GM12878 (cell line): ENCODE measurements at regions not wholly inside any gene's neighbourhood (a gene's known extent, or its start where the extent isn't known, plus 50 kb on each side); places are given as distances from the start of the nearest gene placed in this dataset.

Experiments
- EP300 ChIP-seq, 2 experiments: fragments of 150-350 bp in 1 of 2; IDR thresholded peaks; 2 replicates each; pipeline ENCODE4 v1.6.1; 2011 to 2012; ENCODE audit warnings: low read depth in 2 of 2, low read length in 2 of 2, borderline replicate concordance in 1 of 2, improper control_type of control experiment in 1 of 2, inconsistent platforms in 1 of 2; ENCODE audit not compliant: control insufficient read depth in 1 of 2
- EZH2 ChIP-seq: IDR thresholded peaks from 2 replicates; pipeline ENCODE4 v1.6.1; 2012; ENCODE audit warnings: low read depth, mild to moderate bottlenecking, control low read depth, inconsistent platforms, low read length, borderline replicate concordance; ENCODE audit not compliant: control insufficient read depth
- MYB ChIP-seq: fragments of 150-350 bp; IDR thresholded peaks from 2 replicates; pipeline ENCODE4 v1.6.1; 2014; ENCODE audit warnings: mild to moderate bottlenecking, low read depth, low read length, borderline replicate concordance
- POLR2A ChIP-seq: IDR thresholded peaks from 2 replicates; pipeline ENCODE4 v1.6.1; 2011; ENCODE audit warnings: low read depth, mild to moderate bottlenecking, low read length
- POLR2AphosphoS5 ChIP-seq: IDR thresholded peaks from 2 replicates; pipeline ENCODE4 v1.6.1; 2011; ENCODE audit warnings: mild to moderate bottlenecking, low read length, inconsistent platforms
- ZSCAN29 ChIP-seq: fragments of 450-650 bp; IDR thresholded peaks from 2 replicates; pipeline ENCODE4 v1.6.1; 2017; ENCODE audit warnings: mild to moderate bottlenecking, moderate library complexity
- TF ChIP-seq, protein P1 (sequence below), 3 experiments: IDR thresholded peaks in 2 of 3; conservative IDR thresholded peaks in 1 of 3; 2 replicates each; pipeline ENCODE4 v1.5.1; 2011; ENCODE audit warnings: low read depth in 3 of 3, low read length in 3 of 3, mild to moderate bottlenecking in 3 of 3, control low read depth in 2 of 3, moderate library complexity in 2 of 3, inconsistent platforms in 1 of 3, mixed read lengths in 1 of 3; ENCODE audit not compliant: control insufficient read depth in 2 of 3, insufficient read depth in 1 of 3; ENCODE audit errors: extremely low read depth in 1 of 3
- TF ChIP-seq, protein P2 (sequence below): IDR thresholded peaks from 2 replicates; pipeline ENCODE4 v1.6.1; 2012; ENCODE audit warnings: low read length, inconsistent platforms
- TF ChIP-seq, protein P3 (sequence below): fragments of 450-650 bp; IDR thresholded peaks from 2 replicates; pipeline ENCODE4 v1.6.1; 2017; ENCODE audit warnings: mild to moderate bottlenecking

DNA sequence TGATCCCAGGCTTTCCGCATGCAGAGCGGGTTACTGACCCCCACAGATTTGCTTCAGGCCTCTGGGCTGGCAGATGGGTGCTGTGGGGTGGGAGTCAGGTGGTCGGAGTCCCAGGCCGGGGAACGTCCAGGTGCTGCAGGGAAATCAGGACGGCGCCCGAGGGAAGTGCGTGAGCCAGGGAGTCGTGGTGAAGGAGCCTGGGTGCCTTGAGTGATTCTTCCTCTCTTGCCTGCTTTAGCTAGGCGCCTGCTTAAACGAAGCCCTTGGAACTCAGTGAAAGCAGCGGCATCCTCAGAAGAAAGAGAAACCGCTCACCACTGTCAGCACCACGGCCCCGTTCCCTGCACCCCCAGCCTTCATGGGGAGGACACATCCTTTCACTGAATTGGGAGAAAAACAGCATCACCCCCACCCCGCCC lies 455.6 kb downstream of the BRD1 start:
- TF ChIP-seq, protein P1, sequence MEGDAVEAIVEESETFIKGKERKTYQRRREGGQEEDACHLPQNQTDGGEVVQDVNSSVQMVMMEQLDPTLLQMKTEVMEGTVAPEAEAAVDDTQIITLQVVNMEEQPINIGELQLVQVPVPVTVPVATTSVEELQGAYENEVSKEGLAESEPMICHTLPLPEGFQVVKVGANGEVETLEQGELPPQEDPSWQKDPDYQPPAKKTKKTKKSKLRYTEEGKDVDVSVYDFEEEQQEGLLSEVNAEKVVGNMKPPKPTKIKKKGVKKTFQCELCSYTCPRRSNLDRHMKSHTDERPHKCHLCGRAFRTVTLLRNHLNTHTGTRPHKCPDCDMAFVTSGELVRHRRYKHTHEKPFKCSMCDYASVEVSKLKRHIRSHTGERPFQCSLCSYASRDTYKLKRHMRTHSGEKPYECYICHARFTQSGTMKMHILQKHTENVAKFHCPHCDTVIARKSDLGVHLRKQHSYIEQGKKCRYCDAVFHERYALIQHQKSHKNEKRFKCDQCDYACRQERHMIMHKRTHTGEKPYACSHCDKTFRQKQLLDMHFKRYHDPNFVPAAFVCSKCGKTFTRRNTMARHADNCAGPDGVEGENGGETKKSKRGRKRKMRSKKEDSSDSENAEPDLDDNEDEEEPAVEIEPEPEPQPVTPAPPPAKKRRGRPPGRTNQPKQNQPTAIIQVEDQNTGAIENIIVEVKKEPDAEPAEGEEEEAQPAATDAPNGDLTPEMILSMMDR (IDR thresholded peaks at IDR 0.05 in 2 of 3, conservative IDR thresholded peaks at IDR 0.05 in 1 of 3; ENCODE audit: control insufficient read depth in 2 of 3, extremely low read depth in 1 of 3, insufficient read depth in 1 of 3, low read depth in 3 of 3, low read length in 3 of 3): no peak
- TF ChIP-seq POLR2AphosphoS5: no peak
- no peak for TF ChIP-seq MYB
- TF ChIP-seq, protein P2, sequence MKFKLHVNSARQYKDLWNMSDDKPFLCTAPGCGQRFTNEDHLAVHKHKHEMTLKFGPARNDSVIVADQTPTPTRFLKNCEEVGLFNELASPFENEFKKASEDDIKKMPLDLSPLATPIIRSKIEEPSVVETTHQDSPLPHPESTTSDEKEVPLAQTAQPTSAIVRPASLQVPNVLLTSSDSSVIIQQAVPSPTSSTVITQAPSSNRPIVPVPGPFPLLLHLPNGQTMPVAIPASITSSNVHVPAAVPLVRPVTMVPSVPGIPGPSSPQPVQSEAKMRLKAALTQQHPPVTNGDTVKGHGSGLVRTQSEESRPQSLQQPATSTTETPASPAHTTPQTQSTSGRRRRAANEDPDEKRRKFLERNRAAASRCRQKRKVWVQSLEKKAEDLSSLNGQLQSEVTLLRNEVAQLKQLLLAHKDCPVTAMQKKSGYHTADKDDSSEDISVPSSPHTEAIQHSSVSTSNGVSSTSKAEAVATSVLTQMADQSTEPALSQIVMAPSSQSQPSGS: no peak
- TF ChIP-seq EP300 (IDR thresholded peaks at IDR 0.05; ENCODE audit: borderline replicate concordance in 1 of 2, control insufficient read depth in 1 of 2, low read depth in 2 of 2, low read length in 2 of 2): no peak
- no peak for TF ChIP-seq POLR2A
- no peak for TF ChIP-seq EZH2
- no peak for TF ChIP-seq ZSCAN29
- TF ChIP-seq, protein P3, sequence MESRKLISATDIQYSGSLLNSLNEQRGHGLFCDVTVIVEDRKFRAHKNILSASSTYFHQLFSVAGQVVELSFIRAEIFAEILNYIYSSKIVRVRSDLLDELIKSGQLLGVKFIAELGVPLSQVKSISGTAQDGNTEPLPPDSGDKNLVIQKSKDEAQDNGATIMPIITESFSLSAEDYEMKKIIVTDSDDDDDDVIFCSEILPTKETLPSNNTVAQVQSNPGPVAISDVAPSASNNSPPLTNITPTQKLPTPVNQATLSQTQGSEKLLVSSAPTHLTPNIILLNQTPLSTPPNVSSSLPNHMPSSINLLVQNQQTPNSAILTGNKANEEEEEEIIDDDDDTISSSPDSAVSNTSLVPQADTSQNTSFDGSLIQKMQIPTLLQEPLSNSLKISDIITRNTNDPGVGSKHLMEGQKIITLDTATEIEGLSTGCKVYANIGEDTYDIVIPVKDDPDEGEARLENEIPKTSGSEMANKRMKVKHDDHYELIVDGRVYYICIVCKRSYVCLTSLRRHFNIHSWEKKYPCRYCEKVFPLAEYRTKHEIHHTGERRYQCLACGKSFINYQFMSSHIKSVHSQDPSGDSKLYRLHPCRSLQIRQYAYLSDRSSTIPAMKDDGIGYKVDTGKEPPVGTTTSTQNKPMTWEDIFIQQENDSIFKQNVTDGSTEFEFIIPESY: no peak
